GM23338 (cell line): ENCODE measurements at regions not wholly inside any gene's neighbourhood (a gene's known extent, or its start where the extent isn't known, plus 50 kb on each side); places are given as distances from the start of the nearest gene placed in this dataset.

Experiments used
- ATAC-seq: fragments of 200-7000 bp; cut with Tn5 transposase; 3 replicates; pipeline ENCODE4 v1.9.1; 2020
- DNase-seq: peaks from one replicate; pipeline ENCODE4 v3.0.0-alpha.2; 2015; ENCODE audit warnings: low spot score
- H2AFZ ChIP-seq: fragments of 200-600 bp; sonication (generic); 2 replicates; pipeline ENCODE4 v1.8.0; 2016; ENCODE audit warnings: antibody characterized with exemption, mild to moderate bottlenecking, moderate library complexity
- H3F3A ChIP-seq: fragments of 200-600 bp; sonication (generic); replicated peaks from 2 replicates; pipeline ENCODE4 v1.8.0; 2017; ENCODE audit warnings: antibody characterized with exemption, mixed run types, low read depth
- H3K27ac ChIP-seq: fragments of 200-600 bp; sonication (generic); 2 replicates; pipeline ENCODE4 v1.6.1; 2016; ENCODE audit warnings: low read depth
- H3K27me3 ChIP-seq: fragments of 200-600 bp; sonication (generic); 2 replicates; pipeline ENCODE4 v1.8.0; 2016; ENCODE audit warnings: mild to moderate bottlenecking, mixed run types, moderate library complexity; ENCODE audit not compliant: insufficient read depth
- H3K36me3 ChIP-seq: fragments of 200-600 bp; sonication (generic); 2 replicates; pipeline ENCODE4 v1.8.0; 2016; ENCODE audit warnings: mild to moderate bottlenecking; ENCODE audit not compliant: insufficient read depth
- H3K4me1 ChIP-seq: fragments of 200-600 bp; sonication (generic); 2 replicates; pipeline ENCODE4 v1.8.0; 2016; ENCODE audit warnings: mild to moderate bottlenecking, moderate library complexity; ENCODE audit not compliant: insufficient read depth
- H3K4me2 ChIP-seq: fragments of 200-600 bp; sonication (generic); 2 replicates; pipeline ENCODE4 v1.7.1; 2017; ENCODE audit warnings: mixed run types
- H3K4me3 ChIP-seq: fragments of 200-600 bp; sonication (generic); 2 replicates; pipeline ENCODE4 v1.6.1; 2016; ENCODE audit warnings: mixed run types
- H3K79me2 ChIP-seq: fragments of 200-600 bp; sonication (generic); replicated peaks from 2 replicates; pipeline ENCODE4 v1.8.0; 2017; ENCODE audit warnings: mild to moderate bottlenecking; ENCODE audit not compliant: insufficient read depth
- H3K9me2 ChIP-seq: fragments of 200-600 bp; sonication (generic); 2 replicates; pipeline ENCODE4 v1.8.0; 2017; ENCODE audit not compliant: insufficient read depth
- H4K20me1 ChIP-seq: fragments of 200-600 bp; sonication (generic); replicated peaks from 2 replicates; pipeline ENCODE4 v1.8.0; 2017; ENCODE audit warnings: mild to moderate bottlenecking; ENCODE audit not compliant: insufficient read depth
- H3K27ac Mint-ChIP-seq: 2 replicates; pipeline ENCODE4 v1.8.0; 2020; ENCODE audit warnings: inconsistent platforms, mild to moderate bottlenecking, moderate library complexity, mixed read lengths
- H3K27me3 Mint-ChIP-seq: 3 replicates; pipeline ENCODE4 v1.8.0; 2022; ENCODE audit warnings: low read depth, mild to moderate bottlenecking, moderate library complexity, mixed read lengths, inconsistent platforms; ENCODE audit not compliant: insufficient read depth, poor library complexity
- H3K36me3 Mint-ChIP-seq: 3 replicates; pipeline ENCODE4 v1.8.0; 2021; ENCODE audit warnings: low read depth, mild to moderate bottlenecking, inconsistent platforms, moderate library complexity, mixed read lengths
- H3K4me1 Mint-ChIP-seq: 3 replicates; pipeline ENCODE4 v1.8.0; 2020; ENCODE audit warnings: mild to moderate bottlenecking, inconsistent platforms, mixed read lengths
- H3K4me3 Mint-ChIP-seq: 3 replicates; pipeline ENCODE4 v1.8.0; 2021; ENCODE audit warnings: moderate library complexity, mild to moderate bottlenecking, inconsistent platforms, mixed read lengths
- H3K9me3 Mint-ChIP-seq: 3 replicates; pipeline ENCODE4 v1.8.0; 2020; ENCODE audit warnings: moderate library complexity, mild to moderate bottlenecking, inconsistent platforms, mixed read lengths
- ETS1 ChIP-seq: IDR thresholded peaks from 2 replicates; pipeline ENCODE4 v1.6.1; 2016; ENCODE audit warnings: antibody characterized with exemption
- EZH2 ChIP-seq: fragments of 200-600 bp; sonication (generic); IDR thresholded peaks from one replicate; pipeline ENCODE4 v1.8.0; 2017; ENCODE audit warnings: antibody characterized with exemption, mild to moderate bottlenecking, low read depth; ENCODE audit not compliant: unreplicated experiment
- POLR2AphosphoS5 ChIP-seq: IDR thresholded peaks from 2 replicates; pipeline ENCODE4 v1.6.1; 2016; ENCODE audit warnings: antibody characterized with exemption, low read depth
- ZNF114 ChIP-seq: fragments of 250-450 bp; sonication (Bioruptor Pico); IDR thresholded peaks from 2 replicates; pipeline ENCODE4 v1.5.0; 2020; ENCODE audit warnings: mild to moderate bottlenecking, moderate library complexity
- ZNF331 ChIP-seq: fragments of 250-450 bp; sonication (Bioruptor Pico); IDR thresholded peaks from 2 replicates; pipeline ENCODE4 v1.5.0; 2020; ENCODE audit warnings: low read depth, mild to moderate bottlenecking, moderate library complexity
- TF ChIP-seq, protein P1 (sequence below): IDR thresholded peaks from one replicate; pipeline ENCODE4 v1.6.1; 2018; ENCODE audit warnings: antibody characterized with exemption; ENCODE audit not compliant: unreplicated experiment
- TF ChIP-seq, protein P2 (sequence below), 2 experiments: fragments of 200-600 bp in 1 of 2; sonication (generic) in 1 of 2; conservative IDR thresholded peaks; 2 replicates each; pipeline versions ENCODE4 v1.5.1 to v1.6.1; 2016 to 2017; ENCODE audit warnings: antibody characterized with exemption in 2 of 2, low read depth in 2 of 2, mild to moderate bottlenecking in 2 of 2, moderate library complexity in 1 of 2

DNA sequence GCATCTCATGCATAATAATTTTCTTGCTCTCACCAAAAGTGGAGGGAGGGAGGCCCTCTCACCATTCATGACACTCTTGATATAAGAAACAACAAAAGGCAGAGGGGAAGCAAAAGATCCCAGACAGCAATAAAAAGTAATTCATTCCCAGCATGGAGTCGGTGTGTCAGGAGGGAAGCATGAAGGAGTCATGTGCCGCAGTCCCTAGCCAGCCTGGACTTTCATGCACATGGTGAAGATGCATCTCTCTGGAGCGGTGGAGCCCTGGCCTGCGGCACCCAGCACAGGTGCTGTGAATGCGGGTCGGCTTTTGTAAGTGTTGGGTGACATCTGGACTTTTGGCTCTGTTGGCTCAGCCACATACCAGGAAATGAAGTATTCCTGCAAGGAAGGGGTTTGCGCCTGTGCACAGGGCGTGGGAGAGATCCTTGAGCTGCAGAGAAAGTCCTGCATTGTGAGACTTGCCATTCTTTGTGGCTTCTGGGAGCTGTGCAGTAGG lies 119.4 kb downstream of the COPS8 start (continued):
- TF ChIP-seq, protein P1, sequence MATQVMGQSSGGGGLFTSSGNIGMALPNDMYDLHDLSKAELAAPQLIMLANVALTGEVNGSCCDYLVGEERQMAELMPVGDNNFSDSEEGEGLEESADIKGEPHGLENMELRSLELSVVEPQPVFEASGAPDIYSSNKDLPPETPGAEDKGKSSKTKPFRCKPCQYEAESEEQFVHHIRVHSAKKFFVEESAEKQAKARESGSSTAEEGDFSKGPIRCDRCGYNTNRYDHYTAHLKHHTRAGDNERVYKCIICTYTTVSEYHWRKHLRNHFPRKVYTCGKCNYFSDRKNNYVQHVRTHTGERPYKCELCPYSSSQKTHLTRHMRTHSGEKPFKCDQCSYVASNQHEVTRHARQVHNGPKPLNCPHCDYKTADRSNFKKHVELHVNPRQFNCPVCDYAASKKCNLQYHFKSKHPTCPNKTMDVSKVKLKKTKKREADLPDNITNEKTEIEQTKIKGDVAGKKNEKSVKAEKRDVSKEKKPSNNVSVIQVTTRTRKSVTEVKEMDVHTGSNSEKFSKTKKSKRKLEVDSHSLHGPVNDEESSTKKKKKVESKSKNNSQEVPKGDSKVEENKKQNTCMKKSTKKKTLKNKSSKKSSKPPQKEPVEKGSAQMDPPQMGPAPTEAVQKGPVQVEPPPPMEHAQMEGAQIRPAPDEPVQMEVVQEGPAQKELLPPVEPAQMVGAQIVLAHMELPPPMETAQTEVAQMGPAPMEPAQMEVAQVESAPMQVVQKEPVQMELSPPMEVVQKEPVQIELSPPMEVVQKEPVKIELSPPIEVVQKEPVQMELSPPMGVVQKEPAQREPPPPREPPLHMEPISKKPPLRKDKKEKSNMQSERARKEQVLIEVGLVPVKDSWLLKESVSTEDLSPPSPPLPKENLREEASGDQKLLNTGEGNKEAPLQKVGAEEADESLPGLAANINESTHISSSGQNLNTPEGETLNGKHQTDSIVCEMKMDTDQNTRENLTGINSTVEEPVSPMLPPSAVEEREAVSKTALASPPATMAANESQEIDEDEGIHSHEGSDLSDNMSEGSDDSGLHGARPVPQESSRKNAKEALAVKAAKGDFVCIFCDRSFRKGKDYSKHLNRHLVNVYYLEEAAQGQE: no peak
- TF ChIP-seq, protein P2, sequence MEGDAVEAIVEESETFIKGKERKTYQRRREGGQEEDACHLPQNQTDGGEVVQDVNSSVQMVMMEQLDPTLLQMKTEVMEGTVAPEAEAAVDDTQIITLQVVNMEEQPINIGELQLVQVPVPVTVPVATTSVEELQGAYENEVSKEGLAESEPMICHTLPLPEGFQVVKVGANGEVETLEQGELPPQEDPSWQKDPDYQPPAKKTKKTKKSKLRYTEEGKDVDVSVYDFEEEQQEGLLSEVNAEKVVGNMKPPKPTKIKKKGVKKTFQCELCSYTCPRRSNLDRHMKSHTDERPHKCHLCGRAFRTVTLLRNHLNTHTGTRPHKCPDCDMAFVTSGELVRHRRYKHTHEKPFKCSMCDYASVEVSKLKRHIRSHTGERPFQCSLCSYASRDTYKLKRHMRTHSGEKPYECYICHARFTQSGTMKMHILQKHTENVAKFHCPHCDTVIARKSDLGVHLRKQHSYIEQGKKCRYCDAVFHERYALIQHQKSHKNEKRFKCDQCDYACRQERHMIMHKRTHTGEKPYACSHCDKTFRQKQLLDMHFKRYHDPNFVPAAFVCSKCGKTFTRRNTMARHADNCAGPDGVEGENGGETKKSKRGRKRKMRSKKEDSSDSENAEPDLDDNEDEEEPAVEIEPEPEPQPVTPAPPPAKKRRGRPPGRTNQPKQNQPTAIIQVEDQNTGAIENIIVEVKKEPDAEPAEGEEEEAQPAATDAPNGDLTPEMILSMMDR (conservative IDR thresholded peaks at IDR 0.05; ENCODE audit: low read depth in 2 of 2): no peak
- no peak for TF ChIP-seq ZNF331

DNA sequence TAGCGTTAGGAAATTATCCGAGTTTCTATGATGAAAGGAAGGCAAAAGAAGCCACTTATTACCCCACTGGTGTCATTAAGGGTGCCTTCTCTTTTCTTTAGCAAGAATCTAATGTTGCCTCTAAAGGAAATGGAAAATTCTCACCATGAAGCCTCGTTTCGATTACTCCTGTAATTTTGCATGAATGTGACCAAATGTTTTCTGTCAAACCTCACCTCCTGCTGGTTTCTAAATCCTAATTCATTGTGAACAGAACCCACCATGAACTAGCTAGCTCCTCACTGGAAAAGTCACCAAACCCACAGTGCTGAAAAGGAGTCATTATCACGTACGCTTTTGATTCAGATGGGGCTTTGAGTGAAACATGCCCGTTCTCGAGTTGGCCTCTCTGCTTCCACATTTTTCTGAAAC lies 119.9 kb downstream of the COPS8 start:
- no peak overlapping the region for H3K4me3 Mint-ChIP-seq
- H3K27me3 ChIP-seq: no peaks in the 10 kb centered on the region
- H3K9me2 ChIP-seq: peaks cover 10% of the 10 kb centered on the region; the same call in 1 of the 2 replicates
- H3K36me3 Mint-ChIP-seq: peaks cover 13% of the 10 kb centered on the region
- no peaks in the 10 kb centered on the region for H3K79me2 ChIP-seq
- H2AFZ ChIP-seq: no peak overlapping the region
- H3K9me3 Mint-ChIP-seq: peaks cover 14% of the 10 kb centered on the region
- peaks cover 14% of the 10 kb centered on the region for H3K27me3 Mint-ChIP-seq
- H3K4me3 ChIP-seq: no peak overlapping the region
- H3K4me2 ChIP-seq: no peak overlapping the region
- no peak for ATAC-seq
- no peak overlapping the region for H3K27ac Mint-ChIP-seq
- no peaks in the 10 kb centered on the region for H3K36me3 ChIP-seq
- DNase-seq: no peak
- H3F3A ChIP-seq: no peaks in the 10 kb centered on the region
- H4K20me1 ChIP-seq: no peaks in the 10 kb centered on the region
- H3K4me1 ChIP-seq: peaks cover 14% of the 10 kb centered on the region
- peaks cover 44% of the 10 kb centered on the region for H3K4me1 Mint-ChIP-seq
- H3K27ac ChIP-seq: no peak overlapping the region
- TF ChIP-seq POLR2AphosphoS5 (no peak), EZH2 (no peak), ZNF114 (CRISPR knock-in tag) (no peak), ZNF331 (no peak), ETS1 (no peak)
- TF ChIP-seq, protein P2 (conservative IDR thresholded peaks at IDR 0.05; ENCODE audit: low read depth in 2 of 2): no peak
- TF ChIP-seq, protein P1: no peak
